ENCODE measurements at regions not wholly inside any gene's neighbourhood (a gene's known extent, or its start where the extent isn't known, plus 50 kb on each side); places are given as distances from the start of the nearest gene placed in this dataset.

GRCh38 chr10:91726355-91726754 is 71.9 kb upstream of the TNKS2 start:
- H3K4me3 ChIP-seq = no peak overlapping the region
- TF ChIP-seq POLR2A (IDR thresholded peaks at IDR 0.05) = no peak
- no peak for TF ChIP-seq EP300 (IDR thresholded peaks at IDR 0.05)
- no peak for DNase-seq (ENCODE audit: low spot score in 2 of 2)
- WGBS, 2 donors = 94% methylated on average over 2 of the region's 2 CpGs
- H3K36me3 ChIP-seq = no peaks in the 10 kb centered on the region
- H3K4me1 ChIP-seq = no peaks in the 10 kb centered on the region
- no peak overlapping the region for H3K27ac ChIP-seq
- H3K27me3 ChIP-seq = no peaks in the 10 kb centered on the region
- no peaks in the 10 kb centered on the region for H3K9me3 ChIP-seq

- Histone ChIP-seq H3K4me1 (no peaks in the 10 kb centered on the region), H3K27me3 (no peaks in the 10 kb centered on the region), H3K4me3 (no peak overlapping the region), H3K36me3 (no peaks in the 10 kb centered on the region), H3K27ac (no peak overlapping the region), H3K9me3 (no peaks in the 10 kb centered on the region)
- 91 to 98% methylated on average over 3 of the region's 3 CpGs for WGBS, 2 donors
- TF ChIP-seq CTCF (IDR thresholded peaks at IDR 0.05) = no peak
- no peak for TF ChIP-seq POLR2A (IDR thresholded peaks at IDR 0.05)
- TF ChIP-seq EP300 (IDR thresholded peaks at IDR 0.05) = no peak
- DNase-seq (ENCODE audit: low spot score in 2 of 2) = no peak
Measured at GRCh38 chr10:91724933-91725332, 73.3 kb upstream of the TNKS2 start.

- peaks cover 0 to 7% (median 0%) of the 10 kb centered on the region in 4 donors for H3K9me3 ChIP-seq
- 83 to 90% methylated on average over 1 of the region's 1 CpG for WGBS, 2 donors
- H3K4me1 ChIP-seq = peaks cover 0 to 18% (median 0%) of the 10 kb centered on the region in 4 donors
- no peak for TF ChIP-seq EP300 (IDR thresholded peaks at IDR 0.05)
- TF ChIP-seq CTCF (IDR thresholded peaks at IDR 0.05) = no peak
- TF ChIP-seq POLR2A (IDR thresholded peaks at IDR 0.05) = no peak
- H3K27ac ChIP-seq = no peak overlapping the region
- no peaks in the 10 kb centered on the region for H3K36me3 ChIP-seq
- DNase-seq (ENCODE audit: low spot score in 2 of 2) = no peak
- no peaks in the 10 kb centered on the region for H3K27me3 ChIP-seq
- no peak overlapping the region for H3K4me3 ChIP-seq
Measured at GRCh38 chr10:91713461-91714072, 80.7 kb upstream of the PPP1R3C start.

- Histone ChIP-seq H3K27ac (peak overlapping the region in 2 of 4 donors; percentile 57 to 58), H3K4me3 (no peak overlapping the region), H3K9me3 (peaks cover 0 to 7% (median 0%) of the 10 kb centered on the region in 4 donors), H3K36me3 (no peaks in the 10 kb centered on the region), H3K4me1 (peaks cover 0 to 18% (median 0%) of the 10 kb centered on the region in 4 donors), H3K27me3 (no peaks in the 10 kb centered on the region)
- TF ChIP-seq POLR2A (IDR thresholded peaks at IDR 0.05) (no peak), EP300 (IDR thresholded peaks at IDR 0.05) (no peak), CTCF (IDR thresholded peaks at IDR 0.05) (no peak)
- DNase-seq (ENCODE audit: low spot score in 2 of 2) = no peak
- WGBS, 2 donors = 45 to 50% methylated on average over 4 of the region's 4 CpGs
Measured at GRCh38 chr10:91711885-91712680, 79.2 kb upstream of the PPP1R3C start.

GRCh38 chr10:91709394-91709798 is 76.5 kb upstream of the PPP1R3C start:
- Histone ChIP-seq H3K4me3 (no peak overlapping the region), H3K9me3 (peaks cover 0 to 3% (median 0%) of the 10 kb centered on the region in 4 donors), H3K27ac (no peak overlapping the region), H3K27me3 (no peaks in the 10 kb centered on the region), H3K4me1 (peaks cover 0 to 18% (median 0%) of the 10 kb centered on the region in 4 donors), H3K36me3 (no peaks in the 10 kb centered on the region)
- TF ChIP-seq POLR2A (IDR thresholded peaks at IDR 0.05) (no peak), CTCF (IDR thresholded peaks at IDR 0.05) (no peak), EP300 (IDR thresholded peaks at IDR 0.05) (no peak)
- DNase-seq (ENCODE audit: low spot score in 2 of 2) = no peak
- whole genome bisulfite sequencing, 2 donors = 33 to 72% methylated on average over 1 of the region's 1 CpG

Measured in tibial nerve (tissue), 4 donors.